ENCODE measurements at regions not wholly inside any gene's neighbourhood (a gene's known extent, or its start where the extent isn't known, plus 50 kb on each side); places are given as distances from the start of the nearest gene placed in this dataset.

- DNase-seq (no peak), ATAC-seq (no peak)
- no peak for TF ChIP-seq CTCF (IDR thresholded peaks at IDR 0.05)
- Histone ChIP-seq H3K4me1 (no peaks in the 10 kb centered on the region), H3K9me3 (peaks cover 0 to 20% (median 0%) of the 10 kb centered on the region in 11 donors), H3K4me3 (no peak overlapping the region), H3K36me3 (no peaks in the 10 kb centered on the region), H3K27me3 (no peaks in the 10 kb centered on the region), H3K27ac (no peak overlapping the region)
- 72 to 82% methylated on average over 4 of the region's 4 CpGs for WGBS, 2 donors
- intact Hi-C loops (cut with DNase I): no loop called here
These were observed 1168.5 kb downstream of the UQCRFS1 start for GRCh38 chr19:28044477-28044876.

GRCh38 chr19:28042516-28042915 is 1170.4 kb downstream of the UQCRFS1 start:
- Histone ChIP-seq H3K4me1 (no peaks in the 10 kb centered on the region), H3K36me3 (no peaks in the 10 kb centered on the region), H3K27ac (no peak overlapping the region), H3K9me3 (peaks cover 0 to 12% (median 0%) of the 10 kb centered on the region in 11 donors), H3K27me3 (no peaks in the 10 kb centered on the region), H3K4me3 (no peak overlapping the region)
- 44 to 48% methylated on average over 4 of the region's 4 CpGs for WGBS, 2 donors
- no peak for TF ChIP-seq CTCF (IDR thresholded peaks at IDR 0.05)
- ATAC-seq (no peak), DNase-seq (no peak)
- intact Hi-C loops (cut with DNase I): no loop called here

- ATAC-seq (no peak), DNase-seq (no peak)
- no peaks in the 10 kb centered on the region for H3K36me3 ChIP-seq
- H3K9me3 ChIP-seq: peaks cover 0 to 6% (median 0%) of the 10 kb centered on the region in 11 donors
- H3K4me1 ChIP-seq: no peaks in the 10 kb centered on the region
- 88 to 89% methylated on average over 4 of the region's 4 CpGs for WGBS, 2 donors
- no peaks in the 10 kb centered on the region for H3K27me3 ChIP-seq
- no peak for TF ChIP-seq CTCF (IDR thresholded peaks at IDR 0.05)
- no peak overlapping the region for H3K4me3 ChIP-seq
- intact Hi-C loops (cut with DNase I): no loop called here
- no peak overlapping the region for H3K27ac ChIP-seq
These were observed 1173.1 kb downstream of the UQCRFS1 start for GRCh38 chr19:28039677-28040381.

- no peak overlapping the region for H3K27ac ChIP-seq
- DNase-seq: no peak
- WGBS, 2 donors: 50 to 65% methylated on average over 4 of the region's 4 CpGs
- H3K4me3 ChIP-seq: no peak overlapping the region
- intact Hi-C loops (cut with DNase I): no loop called here
- peaks cover 0 to 6% (median 0%) of the 10 kb centered on the region in 11 donors for H3K9me3 ChIP-seq
- no peaks in the 10 kb centered on the region for H3K4me1 ChIP-seq
- no peaks in the 10 kb centered on the region for H3K36me3 ChIP-seq
- TF ChIP-seq CTCF (IDR thresholded peaks at IDR 0.05): no peak
- ATAC-seq: no peak
- H3K27me3 ChIP-seq: no peaks in the 10 kb centered on the region
These were observed 1175.8 kb downstream of the UQCRFS1 start for GRCh38 chr19:28037186-28037585.

Data from heart right ventricle (tissue), 16 donors.